Tibial nerve (tissue), 3 donors: ENCODE measurements at regions not wholly inside any gene's neighbourhood (a gene's known extent, or its start where the extent isn't known, plus 50 kb on each side); places are given as distances from the start of the nearest gene placed in this dataset.

Source experiments
- EP300 ChIP-seq, 2 donors: sonication (generic); formaldehyde crosslinking; IDR thresholded peaks; one replicate each; pipeline ENCODE4 v1.6.1; 2017; ENCODE audit warnings: antibody characterized with exemption in 2 of 2, mild to moderate bottlenecking in 1 of 2
- POLR2A ChIP-seq, 2 donors: fragments of 450-650 bp; IDR thresholded peaks; one replicate each; pipeline ENCODE4 v1.6.1; 2017; ENCODE audit warnings: antibody characterized with exemption in 2 of 2, mild to moderate bottlenecking in 2 of 2, moderate library complexity in 2 of 2

- TF ChIP-seq EP300 (IDR thresholded peaks at IDR 0.05) (no peak), POLR2A (IDR thresholded peaks at IDR 0.05) (no peak)
Measured at GRCh38 chr7:25068502-25069213, 56.4 kb downstream of the CYCS start.
